HCT116 (cell line): ENCODE measurements at regions not wholly inside any gene's neighbourhood (a gene's known extent, or its start where the extent isn't known, plus 50 kb on each side); places are given as distances from the start of the nearest gene placed in this dataset.

Experiments
- ATAC-seq: fragments of 200-7000 bp; cut with Tn5 transposase; 2 replicates; pipeline ENCODE4 v1.9.1; 2020; ENCODE audit warnings: mild to moderate bottlenecking, moderate library complexity
- BruUV-seq: library from RNA; stranded (reverse); fragments of 400-500 nt; replicated peaks from 2 replicates; lab custom pipeline; 2021; lab: Mats Ljungman, UMichigan
- CTCF ChIA-PET: fragments of 300-600 bp; sonication (Branson Sonifier 250); formaldehyde crosslinking; loops from one replicate; lab custom pipeline; 2021; ENCODE audit warnings: antibody characterized with exemption; lab: Charles Lee
- POLR2A ChIA-PET: fragments of 300-600, 350-600 bp; sonication (Branson Sonifier 250); formaldehyde crosslinking; loops from one replicate; lab custom pipeline; 2021; ENCODE audit warnings: antibody characterized with exemption; lab: Charles Lee
- RAD21 ChIA-PET, 2 experiments: fragments of 300-600 bp; sonication (Branson Sonifier 250); formaldehyde crosslinking; loops; one replicate each; lab custom pipeline; 2023; ENCODE audit warnings: low total read pairs in 2 of 2; ENCODE audit not compliant: uncharacterized antibody in 2 of 2, unreplicated experiment in 2 of 2, low non-redundant PET in 1 of 2; lab: Charles Lee
- DNase-seq: peaks from one replicate; pipeline ENCODE4 v3.0.0-alpha.2; 2010; ENCODE audit warnings: low read depth, low spot score
- H2AFZ ChIP-seq: fragments of 200-600 bp; shearing (Covaris generic), sonication (generic); 2 replicates; pipeline ENCODE4 v1.6.1; 2017; ENCODE audit warnings: low read depth, mixed run types, mixed read lengths, antibody characterized with exemption, low read length; ENCODE audit not compliant: poor library complexity, severe bottlenecking
- H3K27ac ChIP-seq: 2 replicates; pipeline ENCODE4 v1.5.1; 2012; ENCODE audit warnings: low read depth, low read length
- H3K27me3 ChIP-seq: fragments of 200-600 bp; sonication (generic); 2 replicates; pipeline ENCODE4 v1.6.1; 2016; ENCODE audit warnings: mixed run types, low read length, mixed read lengths; ENCODE audit not compliant: insufficient read depth
- H3K36me3 ChIP-seq, 2 experiments: fragments of 200-500 bp in 1 of 2; fragments of 200-600 bp in 1 of 2; sonication (Bioruptor generic) in 1 of 2; sonication (generic) in 1 of 2; 2 replicates each; pipeline versions ENCODE4 v1.5.1 to v1.6.1; 2014 to 2016; ENCODE audit warnings: low read length in 2 of 2, inconsistent platforms in 1 of 2, mixed read lengths in 1 of 2, mixed run types in 1 of 2; ENCODE audit not compliant: insufficient read depth in 2 of 2, control insufficient read depth in 1 of 2
- H3K4me1 ChIP-seq, 2 experiments: fragments of 200-600 bp in 1 of 2; sonication (generic) in 1 of 2; 2 replicates each; pipeline versions ENCODE4 v1.5.1 to v1.6.1; 2012 to 2017; ENCODE audit warnings: low read length in 2 of 2, inconsistent platforms in 1 of 2, mild to moderate bottlenecking in 1 of 2, mixed read lengths in 1 of 2, mixed run types in 1 of 2, moderate library complexity in 1 of 2; ENCODE audit not compliant: insufficient read depth in 2 of 2, control insufficient read depth in 1 of 2
- H3K4me2 ChIP-seq: fragments of 200-600 bp; sonication (generic); 2 replicates; pipeline ENCODE4 v1.6.1; 2017; ENCODE audit warnings: mixed run types, low read length, mixed read lengths
- H3K4me3 ChIP-seq, 2 experiments: fragments of 200-600 bp in 1 of 2; sonication (generic) in 1 of 2; replicated peaks in 1 of 2; 2 replicates each; pipeline ENCODE4 v1.5.1; 2011 to 2016; ENCODE audit warnings: low read length in 2 of 2, control low read depth in 1 of 2, low read depth in 1 of 2, mild to moderate bottlenecking in 1 of 2, mixed read lengths in 1 of 2, mixed run types in 1 of 2
- H3K79me2 ChIP-seq: fragments of 200-600 bp; sonication (generic); 2 replicates; pipeline ENCODE4 v1.6.1; 2017; ENCODE audit warnings: mild to moderate bottlenecking, mixed run types, low read length, moderate library complexity, mixed read lengths; ENCODE audit not compliant: insufficient read depth
- H3K9ac ChIP-seq: fragments of 200-600 bp; sonication (generic); 2 replicates; pipeline ENCODE4 v1.6.1; 2016; ENCODE audit warnings: low read length, mixed read lengths
- H3K9me2 ChIP-seq: fragments of 200-600 bp; sonication (generic), shearing (Covaris generic); 2 replicates; pipeline ENCODE4 v1.6.1; 2017; ENCODE audit warnings: mixed run types, mild to moderate bottlenecking, moderate library complexity; ENCODE audit not compliant: insufficient read depth
- H3K9me3 ChIP-seq, 2 experiments: fragments of 200-500 bp in 1 of 2; fragments of 200-600 bp in 1 of 2; sonication (Bioruptor generic) in 1 of 2; sonication (generic) in 1 of 2; 2 replicates each; pipeline ENCODE4 v1.6.1; 2014 to 2017; ENCODE audit warnings: low read length in 2 of 2, mixed read lengths in 2 of 2, inconsistent platforms in 1 of 2, low read depth in 1 of 2, mild to moderate bottlenecking in 1 of 2, mixed run types in 1 of 2, moderate library complexity in 1 of 2; ENCODE audit not compliant: control insufficient read depth in 1 of 2, insufficient read depth in 1 of 2
- H4K20me1 ChIP-seq: fragments of 200-600 bp; sonication (generic), shearing (Covaris generic); 2 replicates; pipeline ENCODE4 v1.6.1; 2017; ENCODE audit warnings: mixed run types, mild to moderate bottlenecking, moderate library complexity; ENCODE audit not compliant: insufficient read depth
- CBX3 ChIP-seq: IDR thresholded peaks from 2 replicates; pipeline ENCODE4 v1.6.1; 2012; ENCODE audit warnings: low read depth
- EGR1 ChIP-seq: IDR thresholded peaks from 2 replicates; pipeline ENCODE4 v1.6.1; 2012; ENCODE audit warnings: low read depth
- EZH2 ChIP-seq: fragments of 200-600 bp; sonication (generic); IDR thresholded peaks from 2 replicates; pipeline ENCODE4 v1.6.1; 2017; ENCODE audit warnings: antibody characterized with exemption, mixed run types
- JUND ChIP-seq: IDR thresholded peaks from 2 replicates; pipeline ENCODE4 v1.6.1; 2012
- ZNF274 ChIP-seq: fragments of 200-500 bp; sonication (Bioruptor generic); IDR thresholded peaks from 2 replicates; pipeline ENCODE4 v1.6.1; 2014; ENCODE audit warnings: mild to moderate bottlenecking, low read depth, low read length, inconsistent platforms
- intact Hi-C: fragments of 100-400 bp; cut with micrococcal nuclease; formaldehyde crosslinking; loops from 2 replicates; pipeline ENCODE4 v1.10.0; 2022

GRCh38 chr5:158431369-158432029 is 572.6 kb upstream of the CLINT1 start:
- no peaks in the 10 kb centered on the region for H3K36me3 ChIP-seq
- H2AFZ ChIP-seq: no peak overlapping the region
- TF ChIP-seq EGR1 (no peak), EZH2 (no peak), JUND (no peak)
- no peak overlapping the region for H3K27ac ChIP-seq
- H3K27me3 ChIP-seq: no peaks in the 10 kb centered on the region; the same call in 1 of the 2 replicates
- no TSS peak for BruUV-seq
- H3K9me3 ChIP-seq: no peaks in the 10 kb centered on the region
- intact Hi-C loops: no loop called here
- no peaks in the 10 kb centered on the region for H4K20me1 ChIP-seq
- ATAC-seq (no peak), DNase-seq (no peak)
- H3K4me2 ChIP-seq: no peak overlapping the region
- RAD21 ChIA-PET: no interaction called here
- H3K4me1 ChIP-seq: no peaks in the 10 kb centered on the region
- CTCF ChIA-PET: no interaction called here
- H3K79me2 ChIP-seq: no peaks in the 10 kb centered on the region
- H3K4me3 ChIP-seq: no peak overlapping the region
- POLR2A ChIA-PET: no interaction called here
- H3K9me2 ChIP-seq: no peaks in the 10 kb centered on the region
- no peak overlapping the region for H3K9ac ChIP-seq

- POLR2A ChIA-PET: no interaction called here
- TF ChIP-seq ZNF274 (no peak), CBX3 (no peak)
Measured at GRCh38 chr5:158430798-158431167, 571.8 kb upstream of the CLINT1 start.

More at GRCh38 chr5:158430798-158431167, 571.8 kb upstream of the CLINT1 start:
- DNase-seq: no peak
- Histone ChIP-seq H4K20me1 (no peaks in the 10 kb centered on the region), H3K27me3 (no peaks in the 10 kb centered on the region; the same call in 1 of the 2 replicates), H3K79me2 (no peaks in the 10 kb centered on the region), H3K9me3 (no peaks in the 10 kb centered on the region), H2AFZ (no peak overlapping the region), H3K4me2 (no peak overlapping the region), H3K9me2 (no peaks in the 10 kb centered on the region), H3K9ac (no peak overlapping the region), H3K4me1 (no peaks in the 10 kb centered on the region), H3K27ac (no peak overlapping the region), H3K4me3 (no peak overlapping the region), H3K36me3 (no peaks in the 10 kb centered on the region)
- intact Hi-C loops: no loop called here
- ChIA-PET RAD21 (no interaction called here), CTCF (no interaction called here)
- no peak for ATAC-seq
- BruUV-seq: no TSS peak
